ENCODE measurements at regions not wholly inside any gene's neighbourhood (a gene's known extent, or its start where the extent isn't known, plus 50 kb on each side); places are given as distances from the start of the nearest gene placed in this dataset.

- TF ChIP-seq, protein P1, sequence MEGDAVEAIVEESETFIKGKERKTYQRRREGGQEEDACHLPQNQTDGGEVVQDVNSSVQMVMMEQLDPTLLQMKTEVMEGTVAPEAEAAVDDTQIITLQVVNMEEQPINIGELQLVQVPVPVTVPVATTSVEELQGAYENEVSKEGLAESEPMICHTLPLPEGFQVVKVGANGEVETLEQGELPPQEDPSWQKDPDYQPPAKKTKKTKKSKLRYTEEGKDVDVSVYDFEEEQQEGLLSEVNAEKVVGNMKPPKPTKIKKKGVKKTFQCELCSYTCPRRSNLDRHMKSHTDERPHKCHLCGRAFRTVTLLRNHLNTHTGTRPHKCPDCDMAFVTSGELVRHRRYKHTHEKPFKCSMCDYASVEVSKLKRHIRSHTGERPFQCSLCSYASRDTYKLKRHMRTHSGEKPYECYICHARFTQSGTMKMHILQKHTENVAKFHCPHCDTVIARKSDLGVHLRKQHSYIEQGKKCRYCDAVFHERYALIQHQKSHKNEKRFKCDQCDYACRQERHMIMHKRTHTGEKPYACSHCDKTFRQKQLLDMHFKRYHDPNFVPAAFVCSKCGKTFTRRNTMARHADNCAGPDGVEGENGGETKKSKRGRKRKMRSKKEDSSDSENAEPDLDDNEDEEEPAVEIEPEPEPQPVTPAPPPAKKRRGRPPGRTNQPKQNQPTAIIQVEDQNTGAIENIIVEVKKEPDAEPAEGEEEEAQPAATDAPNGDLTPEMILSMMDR (IDR thresholded peaks at IDR 0.05) = no peak
Observed at GRCh38 chr11:116538677-116539076, 234.1 kb downstream of the BUD13 start.

GRCh38 chr11:116537709-116538108 lies 235.1 kb downstream of the BUD13 start:
- TF ChIP-seq, protein P1 (IDR thresholded peaks at IDR 0.05) = no peak

- TF ChIP-seq, protein P1 (IDR thresholded peaks at IDR 0.05) = no peak
Observed at GRCh38 chr11:116537121-116537520, 235.7 kb downstream of the BUD13 start.

GRCh38 chr11:116536416-116536815 lies 236.4 kb downstream of the BUD13 start:
- TF ChIP-seq, protein P1 (IDR thresholded peaks at IDR 0.05) = no peak

GRCh38 chr11:116535994-116536393 lies 236.8 kb downstream of the BUD13 start:
- TF ChIP-seq, protein P1 (IDR thresholded peaks at IDR 0.05) = no peak

DNA sequence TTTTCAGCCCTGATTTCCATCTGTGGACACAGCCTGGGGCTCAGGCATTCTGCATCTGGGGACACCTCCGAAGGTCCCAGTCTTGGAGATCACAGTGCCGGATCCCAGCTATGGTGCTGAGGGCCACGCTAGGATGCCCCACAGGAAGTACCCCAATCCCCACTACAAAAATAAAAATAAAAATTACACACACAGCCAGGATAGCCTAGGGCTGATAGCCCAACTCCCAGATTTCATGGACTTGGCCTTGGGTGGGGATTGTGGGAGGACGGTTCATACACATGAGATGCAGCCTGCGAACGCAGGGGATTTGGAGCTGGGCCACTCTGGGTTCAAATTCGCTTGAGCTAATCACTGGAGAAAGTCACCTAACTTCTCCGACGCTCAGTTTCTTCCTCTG lies 237.7 kb downstream of the BUD13 start:
- TF ChIP-seq, protein P1 (IDR thresholded peaks at IDR 0.05) = no peak

GRCh38 chr11:116534270-116534975 lies 238.4 kb downstream of the BUD13 start:
- TF ChIP-seq, protein P1 (IDR thresholded peaks at IDR 0.05) = no peak

All from LNCAP (cell line).